GM20000 (cell line): ENCODE measurements at regions not wholly inside any gene's neighbourhood (a gene's known extent, or its start where the extent isn't known, plus 50 kb on each side); places are given as distances from the start of the nearest gene placed in this dataset.

ENCODE experiments used
- DNase-seq: peaks from one replicate; pipeline ENCODE4 v3.0.0; 2012; ENCODE audit warnings: low spot score
- TF ChIP-seq, protein P1 (sequence below): IDR thresholded peaks from 2 replicates; pipeline ENCODE4 v1.5.1; 2012; ENCODE audit warnings: mild to moderate bottlenecking, control low read depth; ENCODE audit errors: extremely low read depth, missing control alignments

DNA sequence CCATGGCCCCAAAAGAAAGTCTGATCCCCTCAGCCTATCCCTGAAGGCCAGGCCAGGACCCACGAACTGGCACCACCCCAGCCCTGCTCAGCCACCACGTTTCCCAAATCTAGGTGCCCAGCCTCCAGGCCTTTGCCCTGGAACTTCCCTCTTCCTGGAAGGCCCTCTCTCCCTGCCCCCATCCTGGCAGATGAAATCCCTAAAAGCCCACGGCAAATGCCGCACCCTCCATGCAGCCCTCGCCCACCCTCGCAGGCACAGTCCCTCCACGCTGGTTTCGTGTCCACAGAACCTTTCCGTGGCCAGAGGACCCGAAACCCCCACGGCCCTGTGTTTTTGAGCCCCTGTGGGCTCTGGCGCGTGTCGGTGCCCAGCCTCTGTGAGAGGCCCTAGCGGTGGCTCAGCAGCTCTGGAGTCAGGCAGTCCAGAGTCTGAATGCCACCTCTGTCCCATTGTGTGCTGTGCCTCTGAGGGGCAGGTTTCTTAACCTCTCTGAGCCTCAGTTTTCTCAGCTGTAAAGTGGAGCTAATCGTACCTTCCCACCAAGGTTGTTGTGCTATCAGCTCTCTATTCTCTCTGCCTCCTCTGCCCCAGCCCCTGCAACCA lies 138.5 kb upstream of the IQSEC1 start:
- no peak for DNase-seq

DNA sequence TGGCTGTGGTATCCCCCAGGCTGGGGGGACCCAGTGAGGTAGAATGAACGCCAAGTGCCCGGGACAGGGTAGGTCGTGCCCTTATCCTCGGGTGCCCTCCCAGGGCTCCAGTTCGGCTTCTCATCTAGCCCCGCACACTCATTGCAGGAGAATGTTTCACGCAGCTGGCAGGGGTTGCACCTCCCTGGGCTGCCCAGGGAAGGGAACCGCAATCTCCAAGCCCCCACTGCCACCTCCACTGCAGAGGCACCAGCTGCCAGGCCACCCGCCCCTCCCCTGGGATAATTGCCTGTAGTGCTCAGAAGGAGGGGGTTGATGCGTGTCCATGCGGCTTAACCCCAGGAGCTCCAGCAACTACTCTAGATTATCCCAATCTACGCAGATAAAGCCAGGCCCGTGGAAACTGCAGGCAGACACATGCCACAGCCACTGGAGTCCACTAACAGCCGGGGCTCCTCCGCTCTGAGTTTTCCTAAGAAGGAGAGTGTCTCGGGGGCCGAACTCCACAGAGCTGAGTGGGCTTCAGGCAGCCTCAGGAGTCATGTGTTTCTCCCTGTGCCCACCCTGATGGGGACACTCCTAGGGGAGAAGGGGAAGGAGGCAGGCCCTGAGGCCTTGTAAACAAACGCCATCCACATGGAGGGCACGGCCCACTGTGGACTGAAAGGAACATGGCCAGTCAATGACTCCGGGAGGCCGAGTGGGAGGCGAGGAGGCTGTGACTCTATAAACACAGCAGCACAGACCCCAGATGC lies 137.2 kb upstream of the IQSEC1 start:
- no peak for DNase-seq
- TF ChIP-seq, protein P1, sequence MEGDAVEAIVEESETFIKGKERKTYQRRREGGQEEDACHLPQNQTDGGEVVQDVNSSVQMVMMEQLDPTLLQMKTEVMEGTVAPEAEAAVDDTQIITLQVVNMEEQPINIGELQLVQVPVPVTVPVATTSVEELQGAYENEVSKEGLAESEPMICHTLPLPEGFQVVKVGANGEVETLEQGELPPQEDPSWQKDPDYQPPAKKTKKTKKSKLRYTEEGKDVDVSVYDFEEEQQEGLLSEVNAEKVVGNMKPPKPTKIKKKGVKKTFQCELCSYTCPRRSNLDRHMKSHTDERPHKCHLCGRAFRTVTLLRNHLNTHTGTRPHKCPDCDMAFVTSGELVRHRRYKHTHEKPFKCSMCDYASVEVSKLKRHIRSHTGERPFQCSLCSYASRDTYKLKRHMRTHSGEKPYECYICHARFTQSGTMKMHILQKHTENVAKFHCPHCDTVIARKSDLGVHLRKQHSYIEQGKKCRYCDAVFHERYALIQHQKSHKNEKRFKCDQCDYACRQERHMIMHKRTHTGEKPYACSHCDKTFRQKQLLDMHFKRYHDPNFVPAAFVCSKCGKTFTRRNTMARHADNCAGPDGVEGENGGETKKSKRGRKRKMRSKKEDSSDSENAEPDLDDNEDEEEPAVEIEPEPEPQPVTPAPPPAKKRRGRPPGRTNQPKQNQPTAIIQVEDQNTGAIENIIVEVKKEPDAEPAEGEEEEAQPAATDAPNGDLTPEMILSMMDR, result no peak

More for the DNA sequence above, 138.5 kb upstream of the IQSEC1 start:
- TF ChIP-seq, protein P1, result no peak

DNA sequence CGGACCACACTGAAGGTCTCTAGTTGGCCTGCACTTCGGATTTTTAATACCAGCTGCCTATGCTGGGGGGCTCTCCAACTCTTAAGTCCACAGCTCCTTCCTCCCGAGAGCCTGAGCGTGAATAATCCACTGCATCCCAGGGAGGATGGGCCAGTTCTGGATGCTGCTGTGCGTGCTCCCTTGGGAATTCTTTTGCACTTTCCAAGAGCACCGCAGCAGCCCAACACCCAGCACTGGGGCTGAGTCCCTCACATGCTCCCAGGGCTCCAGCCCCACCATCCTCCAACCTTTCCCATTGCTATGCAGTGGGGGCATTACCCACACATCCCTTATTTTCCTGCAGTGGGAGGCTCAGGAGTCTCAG lies 136.4 kb upstream of the IQSEC1 start:
- no peak for DNase-seq
- TF ChIP-seq, protein P1, result no peak

DNA sequence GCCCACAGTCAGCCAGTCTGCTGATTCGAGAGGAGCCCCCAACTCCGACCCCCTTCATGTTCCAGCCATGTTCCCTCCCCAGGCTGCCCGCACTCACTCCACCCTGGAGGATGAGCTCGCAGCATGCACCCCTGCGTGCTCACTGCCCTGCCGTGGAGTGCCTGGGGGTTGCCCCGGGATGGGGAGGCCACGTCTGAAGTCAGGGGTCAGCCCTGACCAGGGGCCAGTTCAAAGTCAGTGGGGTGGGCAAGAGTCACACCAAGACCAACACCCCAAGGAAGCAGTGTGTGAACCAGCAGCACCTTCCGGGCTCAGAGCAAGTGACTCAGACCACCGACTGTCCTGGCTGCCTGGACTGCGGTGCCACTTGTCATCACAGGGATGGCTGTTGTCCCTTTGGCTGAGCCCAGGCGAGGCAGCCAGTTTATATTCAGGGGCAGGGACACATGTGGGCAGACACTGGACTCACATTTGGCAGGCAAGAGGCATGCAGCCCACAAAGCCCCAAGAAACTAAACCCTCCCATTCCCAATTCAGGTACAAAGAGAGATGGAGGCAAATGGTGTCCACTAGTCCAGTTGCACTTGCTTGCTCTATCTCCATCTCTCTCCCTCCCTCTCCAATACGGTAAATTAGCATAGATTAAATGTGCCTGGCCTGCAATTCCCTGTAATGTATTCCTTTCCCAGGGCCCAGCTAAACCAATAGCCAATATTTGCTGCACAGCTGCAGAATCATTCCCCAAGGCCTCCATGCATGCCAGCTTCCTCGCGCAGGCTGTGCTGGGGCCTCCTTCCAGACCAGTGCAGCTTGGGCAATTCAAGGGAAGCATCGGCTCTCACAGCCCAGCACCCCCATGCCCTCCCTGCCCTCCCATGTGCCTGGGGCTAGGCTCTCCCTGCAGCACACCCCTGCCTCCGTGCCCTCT lies 135.7 kb upstream of the IQSEC1 start:
- no peak for DNase-seq
- TF ChIP-seq, protein P1, result no peak

DNA sequence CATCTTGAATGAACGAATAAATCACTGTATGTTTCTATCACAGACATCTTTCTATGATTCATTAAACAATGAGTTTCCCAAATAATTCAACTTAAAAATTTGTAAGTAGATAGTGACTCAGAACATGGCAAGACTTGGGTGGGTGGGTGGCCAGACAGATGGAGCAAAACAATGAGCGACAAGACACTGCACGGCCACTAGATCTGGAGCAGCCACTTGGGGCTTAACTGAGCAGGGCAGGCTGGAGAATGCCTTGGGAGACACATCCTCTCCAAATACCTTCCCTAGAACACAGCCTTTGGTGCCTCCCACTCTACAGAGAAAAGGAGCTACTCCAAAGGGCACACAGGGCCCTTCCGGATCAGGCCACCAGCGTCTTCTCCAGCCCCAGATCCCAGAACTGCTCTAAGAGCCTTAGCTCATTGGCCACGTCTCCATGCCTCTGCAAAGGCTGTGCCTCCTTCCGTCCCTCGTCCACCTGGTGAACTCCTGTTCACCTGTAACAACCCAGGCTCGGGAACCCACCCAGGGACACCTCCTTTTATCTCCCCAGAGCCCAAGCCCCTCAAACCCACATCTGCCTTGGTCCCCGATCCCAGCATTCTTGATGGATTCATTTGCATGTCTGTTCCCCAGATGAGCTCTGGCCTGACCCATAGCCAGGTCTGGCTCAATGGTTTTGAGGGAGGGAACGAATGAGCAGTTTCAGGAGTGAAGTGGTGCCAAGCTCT lies 134.9 kb upstream of the IQSEC1 start:
- DNase-seq, result no peak
- TF ChIP-seq, protein P1, result no peak

DNA sequence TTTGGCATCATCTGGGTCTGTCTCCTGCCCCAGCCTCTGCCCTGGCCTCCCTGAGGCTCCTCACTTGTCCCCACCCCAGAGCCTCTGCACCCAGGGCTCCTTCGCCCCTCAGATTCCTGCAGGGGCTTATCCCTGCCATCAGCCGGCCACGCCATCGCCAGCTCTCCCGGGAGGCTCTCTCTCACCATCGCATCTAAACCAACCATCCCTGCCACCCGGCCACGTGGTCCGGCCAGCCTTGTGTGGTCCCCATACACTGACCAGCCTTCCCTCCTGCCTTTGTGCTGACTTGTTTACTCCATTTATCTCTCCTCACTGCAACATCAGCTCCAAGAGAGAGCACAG lies 134.3 kb upstream of the IQSEC1 start:
- TF ChIP-seq, protein P1, result no peak
- DNase-seq, result no peak
